KMS-11 (cell line): ENCODE measurements at regions not wholly inside any gene's neighbourhood (a gene's known extent, or its start where the extent isn't known, plus 50 kb on each side); places are given as distances from the start of the nearest gene placed in this dataset.

ENCODE experiments used
- H2AFZ ChIP-seq: fragments of 200-600 bp; sonication (generic); 2 replicates; pipeline ENCODE4 v1.6.1; 2016; ENCODE audit warnings: antibody characterized with exemption, mixed run types, low read depth
- H3K27ac ChIP-seq: fragments of 200-600 bp; sonication (generic); 2 replicates; pipeline ENCODE4 v1.6.1; 2016; ENCODE audit warnings: mild to moderate bottlenecking, mixed run types
- H3K27me3 ChIP-seq: fragments of 200-600 bp; sonication (generic); 2 replicates; pipeline ENCODE4 v1.6.1; 2017; ENCODE audit warnings: mild to moderate bottlenecking, low read depth, mixed run types, moderate library complexity; ENCODE audit not compliant: insufficient read depth
- H3K36me3 ChIP-seq: fragments of 200-600 bp; sonication (generic); 2 replicates; pipeline ENCODE4 v1.6.1; 2017; ENCODE audit warnings: mild to moderate bottlenecking, mixed run types; ENCODE audit not compliant: insufficient read depth
- H3K4me1 ChIP-seq: fragments of 200-600 bp; sonication (generic); 2 replicates; pipeline ENCODE4 v1.6.1; 2016; ENCODE audit warnings: mild to moderate bottlenecking, low read depth, mixed run types; ENCODE audit not compliant: poor library complexity, severe bottlenecking
- H3K4me2 ChIP-seq: fragments of 200-600 bp; sonication (generic); 2 replicates; pipeline ENCODE4 v1.7.0; 2016; ENCODE audit warnings: mild to moderate bottlenecking, mixed run types
- H3K4me3 ChIP-seq: fragments of 200-600 bp; sonication (generic); IDR thresholded peaks from 2 replicates; pipeline ENCODE4 v1.6.1; 2017; ENCODE audit warnings: low read depth, low read length, mixed read lengths; ENCODE audit not compliant: insufficient read depth
- H3K79me2 ChIP-seq: fragments of 200-600 bp; sonication (generic); 2 replicates; pipeline ENCODE4 v1.6.1; 2016; ENCODE audit warnings: low read depth, mixed run types; ENCODE audit not compliant: insufficient read depth
- H3K9ac ChIP-seq: fragments of 200-600 bp; sonication (generic); 2 replicates; pipeline ENCODE4 v1.6.1; 2016; ENCODE audit warnings: mild to moderate bottlenecking, mixed run types
- H4K20me1 ChIP-seq: fragments of 200-600 bp; sonication (generic); 2 replicates; pipeline ENCODE4 v1.6.1; 2016; ENCODE audit warnings: mild to moderate bottlenecking, mixed run types; ENCODE audit not compliant: insufficient read depth
- CTCF ChIP-seq: fragments of 200-600 bp; sonication (generic); conservative IDR thresholded peaks from 2 replicates; pipeline ENCODE4 v1.6.1; 2017; ENCODE audit warnings: low read depth, mild to moderate bottlenecking, antibody characterized with exemption, low read length, moderate library complexity, mixed read lengths

- Histone ChIP-seq H3K27ac (no peak overlapping the region), H3K27me3 (no peaks in the 10 kb centered on the region), H3K36me3 (no peaks in the 10 kb centered on the region), H3K9ac (no peak overlapping the region), H3K4me2 (no peak overlapping the region), H2AFZ (no peak overlapping the region), H3K79me2 (no peaks in the 10 kb centered on the region), H3K4me1 (no peaks in the 10 kb centered on the region), H4K20me1 (no peaks in the 10 kb centered on the region), H3K4me3 (no peak overlapping the region)
- TF ChIP-seq CTCF, result no peak
Measured at GRCh38 chr11:43614214-43614613, 66.3 kb upstream of the HSD17B12 start.

- Histone ChIP-seq H3K27ac (no peak overlapping the region), H3K4me3 (no peak overlapping the region), H3K36me3 (no peaks in the 10 kb centered on the region), H3K27me3 (no peaks in the 10 kb centered on the region), H3K9ac (no peak overlapping the region), H4K20me1 (no peaks in the 10 kb centered on the region), H3K4me2 (no peak overlapping the region), H3K79me2 (no peaks in the 10 kb centered on the region), H3K4me1 (no peaks in the 10 kb centered on the region), H2AFZ (no peak overlapping the region)
- no peak for TF ChIP-seq CTCF
Measured at GRCh38 chr11:43619863-43620505, 60.6 kb upstream of the HSD17B12 start.

- H3K27ac ChIP-seq, result no peak overlapping the region
- H3K9ac ChIP-seq, result no peak overlapping the region
- no peak overlapping the region for H2AFZ ChIP-seq
- H3K4me3 ChIP-seq, result no peak overlapping the region
- H3K4me1 ChIP-seq, result no peaks in the 10 kb centered on the region
- H4K20me1 ChIP-seq, result no peaks in the 10 kb centered on the region
- no peaks in the 10 kb centered on the region for H3K79me2 ChIP-seq
- TF ChIP-seq CTCF, result no peak
- no peaks in the 10 kb centered on the region for H3K36me3 ChIP-seq
- no peaks in the 10 kb centered on the region for H3K27me3 ChIP-seq
- H3K4me2 ChIP-seq, result no peak overlapping the region
Measured at GRCh38 chr11:43626798-43627197, 53.7 kb upstream of the HSD17B12 start.
